ENCODE measurements at regions not wholly inside any gene's neighbourhood (a gene's known extent, or its start where the extent isn't known, plus 50 kb on each side); places are given as distances from the start of the nearest gene placed in this dataset.
A peak's percentile ranks its signal among the peaks of the same experiment; 100 is the strongest.
"Not testable (repeated sequence)": the region's sequence is repeated elsewhere in the genome, so short reads cannot be mapped to it uniquely, and the experiment has no call there.

- DNase-seq (ENCODE audit: missing footprints) = no peak
- no peak for ATAC-seq
- intact Hi-C loops (cut with DNase I) = no loop called here
These were observed 235.5 kb upstream of the PDE3A start for GRCh38 chr12:20132818-20133217.

- no peak for DNase-seq (ENCODE audit: missing footprints)
- intact Hi-C loops (cut with DNase I) = no loop called here
- ATAC-seq = no peak
These were observed 233.7 kb upstream of the PDE3A start for GRCh38 chr12:20134652-20135051.

- ATAC-seq (no peak), DNase-seq (ENCODE audit: missing footprints) (no peak)
- intact Hi-C loops (cut with DNase I) = no loop called here
These were observed 227.6 kb upstream of the PDE3A start for GRCh38 chr12:20140751-20141150.

GRCh38 chr12:20142316-20142715, 226.0 kb upstream of the PDE3A start:
- intact Hi-C loops (cut with DNase I) = no loop called here
- DNase-seq (ENCODE audit: missing footprints) (no peak), ATAC-seq (no peak)

- DNase-seq (ENCODE audit: missing footprints) (no peak), ATAC-seq (no peak)
- intact Hi-C loops (cut with DNase I) = no loop called here
These were observed 225.4 kb upstream of the PDE3A start for GRCh38 chr12:20142956-20143355.

GRCh38 chr12:20144341-20144740, 224.0 kb upstream of the PDE3A start:
- DNase-seq (ENCODE audit: missing footprints) (no peak), ATAC-seq (no peak)
- intact Hi-C loops (cut with DNase I) = no loop called here

GRCh38 chr12:20148241-20148640, 220.1 kb upstream of the PDE3A start:
- ATAC-seq (no peak), DNase-seq (ENCODE audit: missing footprints) (no peak)
- intact Hi-C loops (cut with DNase I) = no loop called here

GRCh38 chr12:20150835-20151422, 217.4 kb upstream of the PDE3A start:
- DNase-seq (ENCODE audit: missing footprints) = no peak
- intact Hi-C loops (cut with DNase I) = no loop called here
- ATAC-seq = no peak

GRCh38 chr12:20154052-20154451, 214.3 kb upstream of the PDE3A start:
- ATAC-seq (no peak), DNase-seq (ENCODE audit: missing footprints) (no peak)
- intact Hi-C loops (cut with DNase I) = no loop called here

- ATAC-seq = no peak
These were observed 213.0 kb upstream of the PDE3A start for GRCh38 chr12:20155374-20155773.

GRCh38 chr12:20160899-20161298, 207.4 kb upstream of the PDE3A start:
- ATAC-seq; intact Hi-C loops (cut with DNase I); DNase-seq (ENCODE audit: missing footprints): not testable (repeated sequence)

More at GRCh38 chr12:20155374-20155773, 213.0 kb upstream of the PDE3A start:
- no peak for DNase-seq (ENCODE audit: missing footprints)
- intact Hi-C loops (cut with DNase I) = no loop called here

- no peak for ATAC-seq
These were observed 193.7 kb upstream of the PDE3A start for GRCh38 chr12:20174528-20175175.

GRCh38 chr12:20175704-20176388, 192.5 kb upstream of the PDE3A start:
- DNase-seq (ENCODE audit: missing footprints) = no peak
- ATAC-seq = no peak
- intact Hi-C loops (cut with DNase I) = no loop called here

More at GRCh38 chr12:20174528-20175175, 193.7 kb upstream of the PDE3A start:
- no peak for DNase-seq (ENCODE audit: missing footprints)
- intact Hi-C loops (cut with DNase I) = no loop called here

- DNase-seq (ENCODE audit: missing footprints) (no peak), ATAC-seq (no peak)
- intact Hi-C loops (cut with DNase I) = no loop called here
These were observed 186.7 kb upstream of the PDE3A start for GRCh38 chr12:20181416-20182180.

- intact Hi-C loops (cut with DNase I) = no loop called here
- no peak for ATAC-seq
- no peak for DNase-seq (ENCODE audit: missing footprints)
These were observed 184.8 kb upstream of the PDE3A start for GRCh38 chr12:20183563-20183962.

GRCh38 chr12:20184514-20184913, 183.8 kb upstream of the PDE3A start:
- intact Hi-C loops (cut with DNase I) = no loop called here
- ATAC-seq = no peak
- DNase-seq (ENCODE audit: missing footprints) = no peak

GRCh38 chr12:20187456-20187855, 180.9 kb upstream of the PDE3A start:
- DNase-seq (ENCODE audit: missing footprints) = no peak
- ATAC-seq = no peak
- intact Hi-C loops (cut with DNase I) = no loop called here

- intact Hi-C loops (cut with DNase I) = no loop called here
- peak; percentile 70 for ATAC-seq
- DNase-seq (ENCODE audit: missing footprints) = no peak
These were observed 179.2 kb upstream of the PDE3A start for GRCh38 chr12:20188930-20189653.

GRCh38 chr12:20189767-20190166, 178.6 kb upstream of the PDE3A start:
- ATAC-seq = no peak
- no peak for DNase-seq (ENCODE audit: missing footprints)
- intact Hi-C loops (cut with DNase I) = no loop called here

Measured in Right ventricle myocardium inferior (tissue), 1 donor.